LHCN-M2 (cell line): ENCODE measurements at regions not wholly inside any gene's neighbourhood (a gene's known extent, or its start where the extent isn't known, plus 50 kb on each side); places are given as distances from the start of the nearest gene placed in this dataset.

ENCODE experiments used
- DNase-seq: peaks from one replicate; pipeline ENCODE4 v3.0.0-alpha.2; 2012; ENCODE audit warnings: low read depth

GRCh38 chr1:219523411-219523810 is 89.5 kb downstream of the ZC3H11B start:
- no peak for DNase-seq

GRCh38 chr1:219521325-219521724 is 91.6 kb downstream of the ZC3H11B start:
- no peak for DNase-seq

DNA sequence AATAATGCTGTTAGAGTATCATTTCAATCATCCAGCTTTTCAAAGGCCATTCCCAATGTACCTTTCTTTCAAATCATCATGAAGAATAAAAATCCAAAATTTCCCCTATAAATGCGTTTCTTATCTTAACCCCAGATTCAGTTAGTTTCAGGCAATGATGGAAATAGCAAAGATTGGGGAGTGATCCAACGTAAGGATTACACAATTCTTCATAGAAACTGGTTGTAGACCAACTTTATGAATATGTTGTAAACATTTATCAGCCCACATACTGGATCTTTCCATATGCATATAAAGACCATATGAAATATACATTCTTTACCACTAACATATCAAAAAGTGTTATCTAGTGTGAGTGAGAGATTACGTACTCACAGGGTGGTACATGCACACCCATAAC is 92.7 kb downstream of the ZC3H11B start:
- DNase-seq, result no peak

DNA sequence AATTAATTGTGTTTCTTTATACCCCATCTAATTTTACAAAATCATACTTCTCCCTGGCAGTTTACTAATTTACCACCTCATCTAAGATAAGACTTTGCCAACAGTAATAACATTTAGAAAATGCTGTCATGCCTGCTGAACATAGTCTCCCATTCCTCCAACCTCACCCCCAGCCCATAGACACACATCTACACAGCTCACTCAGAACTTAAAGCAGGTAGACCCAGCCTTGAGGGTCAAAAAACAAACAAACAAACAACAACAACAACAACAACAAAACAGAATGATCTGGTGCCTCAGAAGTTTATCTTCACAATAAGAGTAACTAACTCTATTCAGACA is 94.0 kb downstream of the ZC3H11B start:
- DNase-seq, result no peak

DNA sequence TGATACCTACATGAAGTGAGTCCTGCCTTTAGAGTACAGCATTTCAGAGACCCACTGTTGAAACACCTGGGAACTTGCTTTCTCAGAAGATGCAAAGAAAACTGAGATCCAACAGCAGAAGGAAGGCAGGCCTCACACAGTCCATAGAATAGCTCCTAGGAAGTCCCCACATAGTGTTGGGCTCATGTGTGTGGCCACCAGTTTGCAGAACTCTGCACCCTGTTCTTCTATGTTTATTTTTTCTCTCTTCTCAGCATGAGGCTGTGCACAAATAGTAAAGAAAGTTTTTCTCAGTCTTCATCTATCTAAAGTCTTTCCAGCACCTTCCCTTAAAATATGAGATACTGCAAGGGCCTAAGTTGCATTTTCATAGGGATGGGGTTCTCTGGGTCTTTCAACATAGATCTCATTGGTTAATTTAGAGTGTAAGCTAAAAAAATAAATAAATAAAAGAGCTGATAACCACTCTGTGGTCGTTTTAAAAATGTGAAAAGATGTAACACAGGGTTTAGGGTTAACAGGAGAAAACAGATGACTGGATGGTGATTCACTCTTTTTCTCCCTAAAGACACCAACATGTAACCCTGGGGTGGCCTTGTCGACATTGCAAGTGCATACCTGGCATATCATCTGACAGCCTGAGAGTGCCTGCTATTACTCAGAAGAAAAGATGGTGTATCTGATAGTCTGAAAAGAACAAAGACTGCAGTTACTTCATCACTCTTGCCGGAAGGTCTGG is 94.6 kb downstream of the ZC3H11B start:
- DNase-seq, result no peak

DNA sequence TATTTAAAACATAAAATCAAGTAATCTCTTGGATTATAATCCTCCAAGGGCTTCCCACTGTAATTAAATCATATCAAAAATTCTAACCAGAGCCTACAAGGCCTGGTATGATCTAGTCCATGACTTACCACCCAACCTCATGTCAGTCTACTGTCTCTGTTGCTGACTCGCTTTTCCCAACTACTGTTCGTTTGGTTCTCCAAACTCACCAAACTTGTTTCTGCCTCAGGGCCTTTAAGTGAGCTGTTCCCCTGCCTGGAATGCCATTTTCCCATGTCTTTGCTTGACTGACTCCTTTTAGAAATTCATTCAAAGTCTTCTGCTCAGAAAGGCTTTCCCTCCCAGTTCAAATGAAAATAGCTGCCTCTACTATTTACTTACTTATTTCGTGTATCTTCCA is 95.9 kb downstream of the ZC3H11B start:
- DNase-seq, result no peak

DNA sequence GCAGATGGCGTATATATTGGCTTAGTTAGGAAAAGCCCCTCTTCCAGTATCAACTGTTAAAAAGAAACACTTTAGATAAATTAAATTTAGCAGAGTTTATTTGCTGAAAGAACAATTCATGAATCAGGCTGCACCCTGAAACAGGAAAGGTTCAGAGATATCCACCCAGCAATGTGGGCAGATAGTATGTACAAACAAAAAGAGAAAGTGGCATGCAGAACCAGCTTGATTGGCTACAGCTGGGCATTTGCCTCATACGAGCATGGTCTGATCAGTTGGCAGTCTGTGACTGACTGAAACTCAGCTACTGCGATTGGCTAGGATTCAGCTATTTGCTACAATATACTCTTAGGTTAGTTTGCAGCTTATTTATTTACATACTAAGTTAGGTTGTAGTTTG is 98.2 kb downstream of the ZC3H11B start:
- no peak for DNase-seq

DNA sequence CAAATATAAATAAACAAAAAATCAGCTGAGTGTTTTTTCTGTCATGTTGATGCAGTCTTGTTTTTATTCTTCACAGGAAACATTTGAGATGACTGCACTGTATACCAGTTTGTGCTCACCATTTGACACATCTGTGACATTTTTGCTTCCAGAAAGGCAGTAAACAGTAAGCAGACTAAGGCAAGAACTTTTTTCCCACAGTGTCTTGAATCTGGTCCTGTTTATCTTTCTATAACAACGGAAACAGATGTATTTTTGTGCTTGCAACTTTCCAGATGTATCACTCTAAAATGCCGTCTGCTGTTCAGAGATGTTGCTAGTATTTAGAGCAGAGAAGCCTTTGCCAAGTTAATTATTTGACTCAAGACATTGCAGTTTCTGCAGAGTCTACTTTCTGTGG is 105.5 kb downstream of the ZC3H11B start:
- DNase-seq, result no peak

DNA sequence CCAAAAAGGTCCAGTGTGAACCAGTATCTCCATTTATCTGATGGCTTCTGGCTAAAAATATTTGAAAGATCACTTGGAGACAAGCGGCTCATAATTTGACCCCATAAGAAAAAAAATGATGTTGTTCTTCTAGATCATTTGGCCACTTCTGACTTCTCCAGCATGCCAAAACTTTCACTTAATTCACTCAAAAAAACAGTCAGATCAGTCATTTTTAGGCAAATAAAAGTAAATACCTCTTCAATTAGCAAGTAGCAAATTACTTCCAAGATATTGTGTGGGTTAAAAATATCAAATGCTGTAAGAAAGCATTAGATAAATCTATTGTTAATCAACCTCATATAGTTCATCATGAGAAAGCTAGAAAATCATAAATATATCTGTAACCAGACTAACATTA is 106.0 kb downstream of the ZC3H11B start:
- no peak for DNase-seq

- no peak for DNase-seq
Measured at GRCh38 chr1:219506473-219506899, 106.4 kb downstream of the ZC3H11B start.

- no peak for DNase-seq
Measured at GRCh38 chr1:219505886-219506285, 107.0 kb downstream of the ZC3H11B start.

DNA sequence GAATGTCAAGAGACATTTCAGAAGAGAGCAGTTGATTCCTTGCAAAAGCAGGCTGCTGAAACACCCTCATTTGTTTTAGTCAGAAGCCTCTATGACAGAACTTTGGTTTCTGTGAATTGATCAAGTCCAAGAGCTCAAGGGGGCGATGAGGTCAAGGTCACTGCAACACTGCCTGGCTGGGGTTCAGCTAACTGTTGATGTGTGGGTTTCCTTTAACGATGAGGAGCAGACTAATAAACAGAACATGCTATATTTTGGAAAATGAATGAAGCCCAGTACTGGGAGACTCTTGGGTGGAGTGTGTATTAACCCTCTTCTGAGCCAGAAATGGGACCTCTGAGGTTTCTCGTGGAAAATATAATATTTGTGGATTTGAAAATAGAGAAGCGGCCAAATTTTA is 109.3 kb downstream of the ZC3H11B start:
- no peak for DNase-seq

DNA sequence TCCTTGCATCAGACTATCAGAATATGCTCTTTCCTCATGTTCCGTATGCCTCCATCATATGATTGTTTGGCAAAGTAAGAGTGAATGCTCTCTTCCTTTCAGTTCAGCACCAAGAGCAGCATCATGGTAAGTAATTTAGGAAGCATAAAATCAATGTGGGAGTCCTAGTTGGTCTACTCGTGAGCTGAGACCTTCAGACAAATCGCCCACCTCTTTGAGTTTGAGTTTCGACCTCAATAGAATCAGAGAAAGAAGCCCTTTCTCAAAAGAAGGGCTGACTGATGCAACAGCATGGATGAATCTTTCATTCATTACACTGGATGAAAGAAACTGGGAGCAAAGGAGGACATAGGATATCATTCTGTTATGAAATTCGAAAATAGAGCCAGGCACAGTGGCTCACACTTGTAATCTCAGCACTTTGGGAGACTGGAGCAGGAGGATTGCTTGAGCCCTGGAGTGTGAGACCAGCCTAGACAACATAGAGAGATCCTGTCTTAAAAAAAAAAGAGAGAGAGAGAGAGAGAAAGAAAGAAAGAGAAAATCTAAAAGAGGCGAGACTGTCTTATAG is 112.5 kb downstream of the ZC3H11B start:
- DNase-seq, result no peak

GRCh38 chr1:219498666-219499065 is 114.2 kb downstream of the ZC3H11B start:
- DNase-seq, result no peak

- no peak for DNase-seq
Measured at GRCh38 chr1:219495737-219496408, 117.0 kb downstream of the ZC3H11B start.

DNA sequence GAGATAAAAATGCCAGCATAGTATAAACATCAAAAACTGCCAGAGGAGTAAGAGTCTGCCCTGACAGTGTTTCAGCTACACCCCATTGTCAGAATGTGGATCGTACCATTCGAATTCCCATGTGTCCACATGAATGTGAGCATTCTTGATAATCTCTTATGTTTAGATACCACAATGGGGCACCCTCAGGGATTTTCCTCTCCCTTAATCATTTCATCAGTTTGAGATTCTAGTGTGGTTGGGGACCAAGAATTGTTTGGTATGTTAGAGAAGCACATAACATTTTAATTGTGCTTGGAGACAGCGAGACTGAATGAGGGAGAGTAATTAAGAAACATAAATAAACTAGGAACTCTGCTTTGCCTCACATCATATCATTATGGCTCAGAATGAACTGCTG is 120.2 kb downstream of the ZC3H11B start:
- DNase-seq, result no peak

GRCh38 chr1:219490566-219490965 is 122.3 kb downstream of the ZC3H11B start:
- DNase-seq, result no peak

DNA sequence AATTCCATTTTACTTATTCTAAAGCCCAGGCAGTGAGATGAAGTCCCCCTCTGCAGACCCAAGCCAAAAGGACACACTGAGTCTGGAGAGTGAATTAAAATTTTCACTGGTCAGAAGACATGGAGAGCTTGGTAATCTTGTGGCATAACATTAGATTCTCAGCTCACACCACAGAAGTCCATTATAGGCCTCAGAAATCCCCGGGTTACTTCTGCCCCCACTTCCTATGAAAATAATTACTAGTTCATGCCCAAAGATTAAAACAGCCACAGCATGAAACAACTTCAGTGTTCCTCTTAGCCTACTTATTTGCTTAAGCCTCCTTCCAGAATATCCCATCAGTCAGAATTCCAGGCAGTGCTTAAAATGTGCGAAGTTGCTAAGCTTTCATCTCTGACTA is 123.3 kb downstream of the ZC3H11B start:
- no peak for DNase-seq

GRCh38 chr1:219488275-219488674 is 124.6 kb downstream of the ZC3H11B start:
- DNase-seq, result no peak

- DNase-seq, result no peak
Measured at GRCh38 chr1:219483530-219483929, 129.4 kb downstream of the ZC3H11B start.

DNA sequence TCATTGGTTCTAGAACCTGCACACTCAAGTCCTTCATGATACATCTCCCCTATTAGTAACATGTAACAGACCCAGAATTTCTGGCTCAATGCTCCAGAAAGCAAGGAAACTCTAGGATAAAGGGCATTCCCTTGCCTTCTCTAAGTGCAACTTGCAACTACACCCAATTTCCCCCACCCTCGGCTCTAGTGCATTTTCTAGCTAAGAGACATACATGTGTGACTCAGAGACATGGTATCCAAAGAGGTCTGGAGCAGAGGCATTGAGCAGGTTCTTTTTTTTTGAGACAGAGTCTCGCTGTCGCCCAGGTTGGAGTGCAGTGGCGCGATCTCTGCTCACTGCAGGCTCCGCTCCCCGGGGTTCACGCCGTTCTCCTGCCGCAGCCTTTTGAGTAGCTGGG is 132.9 kb downstream of the ZC3H11B start:
- DNase-seq, result no peak

DNA sequence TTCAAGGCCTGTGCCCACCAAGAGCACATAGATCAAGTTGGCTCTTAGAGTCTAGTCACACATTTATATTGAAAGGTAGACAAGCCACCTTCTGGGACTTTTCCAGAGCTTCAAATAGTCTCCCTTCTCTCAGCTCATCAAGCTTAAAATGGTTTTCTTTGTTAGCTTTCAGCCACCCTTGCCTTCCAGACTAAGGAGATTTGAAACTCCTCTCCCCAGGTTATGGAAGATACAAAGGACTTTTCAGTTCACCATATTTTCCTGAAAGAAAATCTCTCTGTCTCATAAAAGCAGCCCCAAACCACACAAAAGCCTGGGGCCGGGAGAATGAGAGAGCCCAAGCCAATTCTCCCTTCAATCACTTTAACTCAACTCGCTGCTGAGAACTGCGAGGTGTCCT is 134.1 kb downstream of the ZC3H11B start:
- DNase-seq, result no peak

DNA sequence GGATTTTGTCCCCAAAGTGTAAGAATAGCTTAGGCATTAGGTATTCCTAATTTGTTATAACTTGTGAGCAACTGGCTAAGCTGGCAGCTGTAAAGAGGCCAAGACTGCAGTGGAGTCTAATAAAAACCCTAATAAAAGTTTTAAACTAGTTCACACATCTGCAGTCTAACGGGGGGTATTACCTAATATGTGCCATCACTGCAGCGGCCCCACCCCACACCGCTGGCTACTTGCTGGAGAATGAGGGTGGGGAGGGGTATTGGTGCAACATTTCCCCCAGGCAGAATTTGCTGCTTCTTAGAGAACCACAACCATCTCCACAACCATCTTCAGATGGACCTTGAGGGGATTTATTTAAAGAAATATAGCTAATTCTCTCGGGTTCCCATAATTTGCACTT is 135.0 kb downstream of the ZC3H11B start:
- DNase-seq, result no peak
